ENCODE measurements at regions not wholly inside any gene's neighbourhood (a gene's known extent, or its start where the extent isn't known, plus 50 kb on each side); places are given as distances from the start of the nearest gene placed in this dataset.
"Not testable (repeated sequence)": the region's sequence is repeated elsewhere in the genome, so short reads cannot be mapped to it uniquely, and the experiment has no call there.

DNA sequence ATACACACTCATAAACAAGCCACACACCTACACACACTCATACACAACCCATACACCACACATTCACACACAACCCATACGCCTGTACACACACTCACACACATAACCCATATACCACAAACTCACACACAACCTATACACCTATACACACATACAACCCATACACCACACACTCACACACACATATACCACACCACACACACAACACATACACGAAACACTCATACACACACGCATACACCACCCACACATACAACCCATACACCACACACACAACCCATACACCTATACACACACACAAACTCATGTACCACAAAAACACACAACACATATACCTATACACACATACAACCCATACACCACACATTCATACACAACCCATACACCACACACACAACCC, 164.3 kb downstream of the TMEM121 start:
- no peak overlapping the region for H3K27ac Mint-ChIP-seq
- H3K4me1 ChIP-seq (ENCODE audit: insufficient read depth, low read length): no peaks in the 10 kb centered on the region
- ChIA-PET CTCF (no interaction called here), POLR2A (no interaction called here)
- ATAC-seq (ENCODE audit: poor library complexity) (no peak), DNase-seq (no peak)
- no peaks in the 10 kb centered on the region for H3K27me3 ChIP-seq (ENCODE audit: control insufficient read depth in 1 of 2, insufficient read depth in 2 of 2, low read length in 2 of 2)
- no peaks in the 10 kb centered on the region for H3K4me1 Mint-ChIP-seq (ENCODE audit: low read depth)
- H3K27ac ChIP-seq (ENCODE audit: low read depth in 1 of 2, low read length in 2 of 2): no peak overlapping the region
- H3K36me3 Mint-ChIP-seq (ENCODE audit: low read depth): no peaks in the 10 kb centered on the region
- H3K36me3 ChIP-seq (ENCODE audit: insufficient read depth, low read length): no peaks in the 10 kb centered on the region
- H3K9me3 Mint-ChIP-seq: no peaks in the 10 kb centered on the region
- intact Hi-C loops (cut with DNase I, micrococcal nuclease): loop anchor here in 1 of 2 experiments (2.0 kb wide), 1 partner anchor 122 kb away; no protein-coding TSS in a partner anchor
- no peaks in the 10 kb centered on the region for H3K27me3 Mint-ChIP-seq
- no peak overlapping the region for H3K4me3 Mint-ChIP-seq
- no peaks in the 10 kb centered on the region for H3K9me3 ChIP-seq (ENCODE audit: control insufficient read depth in 1 of 2, insufficient read depth in 1 of 2, low read length in 2 of 2)
- TF ChIP-seq, protein P1, sequence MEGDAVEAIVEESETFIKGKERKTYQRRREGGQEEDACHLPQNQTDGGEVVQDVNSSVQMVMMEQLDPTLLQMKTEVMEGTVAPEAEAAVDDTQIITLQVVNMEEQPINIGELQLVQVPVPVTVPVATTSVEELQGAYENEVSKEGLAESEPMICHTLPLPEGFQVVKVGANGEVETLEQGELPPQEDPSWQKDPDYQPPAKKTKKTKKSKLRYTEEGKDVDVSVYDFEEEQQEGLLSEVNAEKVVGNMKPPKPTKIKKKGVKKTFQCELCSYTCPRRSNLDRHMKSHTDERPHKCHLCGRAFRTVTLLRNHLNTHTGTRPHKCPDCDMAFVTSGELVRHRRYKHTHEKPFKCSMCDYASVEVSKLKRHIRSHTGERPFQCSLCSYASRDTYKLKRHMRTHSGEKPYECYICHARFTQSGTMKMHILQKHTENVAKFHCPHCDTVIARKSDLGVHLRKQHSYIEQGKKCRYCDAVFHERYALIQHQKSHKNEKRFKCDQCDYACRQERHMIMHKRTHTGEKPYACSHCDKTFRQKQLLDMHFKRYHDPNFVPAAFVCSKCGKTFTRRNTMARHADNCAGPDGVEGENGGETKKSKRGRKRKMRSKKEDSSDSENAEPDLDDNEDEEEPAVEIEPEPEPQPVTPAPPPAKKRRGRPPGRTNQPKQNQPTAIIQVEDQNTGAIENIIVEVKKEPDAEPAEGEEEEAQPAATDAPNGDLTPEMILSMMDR (IDR thresholded peaks at IDR 0.05): no peak
- H3K4me3 ChIP-seq (ENCODE audit: low read length): no peak overlapping the region

DNA sequence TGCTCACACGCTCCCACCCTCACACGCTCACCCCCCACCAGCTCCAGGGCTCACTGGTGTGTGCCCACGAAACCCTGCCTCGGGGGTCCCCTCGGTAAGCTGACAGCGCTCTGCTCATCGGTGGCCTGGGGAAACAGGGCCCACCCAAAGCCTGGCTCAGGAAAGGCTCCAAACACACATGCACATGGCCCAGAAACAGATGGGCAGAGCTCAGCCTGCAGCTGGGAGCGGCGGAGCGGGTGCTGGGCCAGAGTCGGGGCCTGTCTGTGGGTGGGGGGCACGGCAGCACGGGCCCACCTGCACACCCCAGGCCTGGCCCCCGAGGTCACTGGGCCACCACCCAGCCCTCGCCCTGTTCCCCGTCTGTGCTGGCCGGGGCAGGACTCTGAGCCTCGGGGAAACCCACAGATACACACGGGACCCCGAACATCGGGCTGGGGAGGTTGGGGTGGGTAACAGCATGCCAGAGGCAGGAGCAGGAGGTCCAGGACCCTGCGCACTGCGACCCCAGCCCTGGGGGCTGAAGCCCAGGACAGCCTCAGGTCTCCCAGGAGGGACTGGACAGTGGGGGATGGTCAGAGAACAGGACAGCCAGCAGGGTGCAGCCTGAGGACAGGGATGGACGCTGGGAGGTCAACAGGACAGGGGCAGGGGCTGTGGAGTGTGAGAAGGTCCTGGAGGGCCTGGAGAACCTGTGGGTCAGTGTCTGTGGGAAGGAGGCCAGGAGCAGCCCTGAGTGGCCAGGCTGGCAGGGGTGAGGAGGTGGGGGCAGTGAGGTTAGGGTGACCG, 165.1 kb downstream of the TMEM121 start:
- H3K4me3 ChIP-seq (ENCODE audit: low read length); H3K4me1 ChIP-seq (ENCODE audit: insufficient read depth, low read length); H3K9me3 ChIP-seq (ENCODE audit: control insufficient read depth in 1 of 2, insufficient read depth in 1 of 2, low read length in 2 of 2); H3K4me3 Mint-ChIP-seq; H3K4me1 Mint-ChIP-seq (ENCODE audit: low read depth); ATAC-seq (ENCODE audit: poor library complexity); CTCF ChIA-PET; POLR2A ChIA-PET; H3K27me3 ChIP-seq (ENCODE audit: control insufficient read depth in 1 of 2, insufficient read depth in 2 of 2, low read length in 2 of 2); H3K27me3 Mint-ChIP-seq; DNase-seq; H3K36me3 ChIP-seq (ENCODE audit: insufficient read depth, low read length); H3K9me3 Mint-ChIP-seq; H3K27ac ChIP-seq (ENCODE audit: low read depth in 1 of 2, low read length in 2 of 2); H3K27ac Mint-ChIP-seq; H3K36me3 Mint-ChIP-seq (ENCODE audit: low read depth): not testable (repeated sequence)
- intact Hi-C loops (cut with DNase I, micrococcal nuclease): loop anchor here in 1 of 2 experiments (2.0 kb wide), 1 partner anchor 123 kb away; no protein-coding TSS in a partner anchor

DNA sequence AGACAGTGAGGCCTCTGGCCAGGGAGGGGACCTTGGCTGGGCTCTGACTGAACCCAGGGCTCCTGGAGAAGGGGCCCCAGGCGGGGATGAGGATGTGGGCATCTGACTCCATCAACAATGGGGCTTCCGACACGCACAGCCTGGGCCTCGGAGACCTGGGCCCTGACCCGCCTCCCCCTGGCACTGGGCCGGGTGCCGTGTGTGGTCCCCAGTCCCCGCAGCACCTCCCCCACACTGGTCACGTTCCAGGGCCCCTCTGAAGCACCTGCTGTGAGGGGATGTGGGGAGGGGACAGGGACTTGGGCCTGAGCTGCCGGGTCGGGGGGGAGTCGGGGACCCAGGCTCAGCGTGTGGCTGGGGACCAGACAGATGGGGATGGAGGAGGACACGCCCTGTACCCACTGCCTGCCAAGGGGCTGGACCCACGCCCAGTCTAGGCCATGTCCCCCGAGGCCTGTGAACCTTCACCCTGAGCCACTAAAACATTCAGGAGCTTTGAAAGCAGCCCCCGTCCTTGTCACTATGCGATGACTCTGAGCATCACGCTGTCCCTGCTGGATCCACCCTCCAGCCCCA, 165.8 kb downstream of the TMEM121 start:
- H3K27me3 Mint-ChIP-seq; H3K4me1 ChIP-seq (ENCODE audit: insufficient read depth, low read length); H3K36me3 Mint-ChIP-seq (ENCODE audit: low read depth); H3K27ac Mint-ChIP-seq; H3K27ac ChIP-seq (ENCODE audit: low read depth in 1 of 2, low read length in 2 of 2); H3K36me3 ChIP-seq (ENCODE audit: insufficient read depth, low read length); H3K4me3 Mint-ChIP-seq; POLR2A ChIA-PET; DNase-seq; H3K4me3 ChIP-seq (ENCODE audit: low read length); H3K9me3 Mint-ChIP-seq; H3K27me3 ChIP-seq (ENCODE audit: control insufficient read depth in 1 of 2, insufficient read depth in 2 of 2, low read length in 2 of 2); intact Hi-C loops (cut with DNase I, micrococcal nuclease); ATAC-seq (ENCODE audit: poor library complexity); H3K9me3 ChIP-seq (ENCODE audit: control insufficient read depth in 1 of 2, insufficient read depth in 1 of 2, low read length in 2 of 2); CTCF ChIA-PET; H3K4me1 Mint-ChIP-seq (ENCODE audit: low read depth): not testable (repeated sequence)

DNA sequence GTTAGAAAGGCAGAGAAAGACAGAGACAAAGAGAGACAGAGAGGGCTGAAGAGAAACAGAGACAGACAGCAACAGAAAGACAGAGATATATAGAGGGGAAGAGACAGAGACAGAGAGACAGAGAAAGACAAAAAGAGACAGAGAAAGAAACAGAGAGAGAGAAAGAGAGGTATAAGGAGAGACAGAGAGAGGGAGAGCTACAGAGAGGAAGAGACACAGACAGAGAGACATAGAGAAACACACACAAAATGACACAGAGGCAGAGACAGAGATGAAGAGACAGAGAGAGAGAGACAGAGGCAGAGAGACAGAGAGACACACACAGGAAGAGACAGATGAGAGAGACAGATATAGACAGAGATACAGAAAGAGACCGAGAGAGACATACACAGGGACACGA, 168.6 kb downstream of the TMEM121 start:
- Histone ChIP-seq H3K4me3 (ENCODE audit: low read length) (no peak overlapping the region), H3K9me3 (ENCODE audit: control insufficient read depth in 1 of 2, insufficient read depth in 1 of 2, low read length in 2 of 2) (no peaks in the 10 kb centered on the region), H3K36me3 (ENCODE audit: insufficient read depth, low read length) (no peaks in the 10 kb centered on the region), H3K27ac (ENCODE audit: low read depth in 1 of 2, low read length in 2 of 2) (no peak overlapping the region), H3K27me3 (ENCODE audit: control insufficient read depth in 1 of 2, insufficient read depth in 2 of 2, low read length in 2 of 2) (no peaks in the 10 kb centered on the region), H3K4me1 (ENCODE audit: insufficient read depth, low read length) (no peaks in the 10 kb centered on the region)
- Mint-ChIP-seq H3K9me3 (no peaks in the 10 kb centered on the region), H3K4me1 (ENCODE audit: low read depth) (no peaks in the 10 kb centered on the region), H3K27me3 (no peaks in the 10 kb centered on the region), H3K36me3 (ENCODE audit: low read depth) (no peaks in the 10 kb centered on the region), H3K4me3 (no peak overlapping the region), H3K27ac (no peak overlapping the region)
- TF ChIP-seq, protein P1 (IDR thresholded peaks at IDR 0.05): no peak
- intact Hi-C loops (cut with DNase I, micrococcal nuclease): no loop called here
- ChIA-PET CTCF (no interaction called here), POLR2A (no interaction called here)
- ATAC-seq (ENCODE audit: poor library complexity) (no peak), DNase-seq (no peak)

DNA sequence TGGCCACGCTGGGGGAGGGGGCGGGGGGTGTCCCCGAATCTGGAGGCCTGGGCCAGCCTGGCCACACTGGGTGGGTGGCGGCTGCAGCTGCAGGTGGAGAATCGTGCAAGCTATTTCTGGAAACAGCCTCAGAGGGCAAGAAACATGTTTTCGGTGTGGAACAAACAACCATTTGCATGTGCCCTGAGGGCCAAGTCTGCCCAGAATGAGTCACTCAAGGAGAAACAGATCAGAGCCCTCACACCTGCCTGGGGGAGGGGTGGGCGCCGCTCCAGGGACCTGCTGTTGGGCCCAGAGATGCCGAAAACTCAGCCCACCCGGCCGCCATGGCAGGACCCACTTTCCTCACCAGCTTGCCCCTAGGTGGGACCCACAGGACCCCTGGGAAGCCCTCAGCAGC, 170.0 kb downstream of the TMEM121 start:
- H3K27me3 Mint-ChIP-seq; H3K4me1 Mint-ChIP-seq (ENCODE audit: low read depth); POLR2A ChIA-PET; ATAC-seq (ENCODE audit: poor library complexity); H3K4me3 Mint-ChIP-seq; intact Hi-C loops (cut with DNase I, micrococcal nuclease); H3K9me3 Mint-ChIP-seq; H3K27me3 ChIP-seq (ENCODE audit: control insufficient read depth in 1 of 2, insufficient read depth in 2 of 2, low read length in 2 of 2); H3K36me3 Mint-ChIP-seq (ENCODE audit: low read depth); H3K27ac Mint-ChIP-seq; H3K4me3 ChIP-seq (ENCODE audit: low read length); H3K36me3 ChIP-seq (ENCODE audit: insufficient read depth, low read length); DNase-seq; H3K4me1 ChIP-seq (ENCODE audit: insufficient read depth, low read length); H3K9me3 ChIP-seq (ENCODE audit: control insufficient read depth in 1 of 2, insufficient read depth in 1 of 2, low read length in 2 of 2); H3K27ac ChIP-seq (ENCODE audit: low read depth in 1 of 2, low read length in 2 of 2); CTCF ChIA-PET: not testable (repeated sequence)

DNA sequence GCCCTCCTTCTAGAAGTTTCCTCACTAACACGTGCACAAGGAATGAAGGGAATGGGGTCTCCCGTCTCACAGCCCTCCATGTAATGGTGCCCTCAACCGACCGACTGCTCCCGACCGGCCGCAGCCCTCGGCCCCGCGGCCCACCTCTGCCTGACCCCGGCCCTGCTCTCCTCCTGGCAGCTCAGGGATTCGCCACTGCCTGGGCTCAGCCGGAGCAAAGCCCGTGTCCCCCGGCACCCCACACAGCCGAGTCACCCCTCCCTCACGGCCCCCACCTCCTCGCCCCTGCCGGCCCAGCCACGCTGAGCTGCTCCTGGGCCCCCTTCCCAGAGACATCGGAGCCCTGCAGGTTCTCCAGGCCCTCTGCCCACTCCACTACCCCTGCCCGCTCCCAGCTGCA, 171.0 kb downstream of the TMEM121 start:
- H3K36me3 ChIP-seq (ENCODE audit: insufficient read depth, low read length); CTCF ChIA-PET; H3K27me3 Mint-ChIP-seq: not testable (repeated sequence)

More for the DNA sequence above, 171.0 kb downstream of the TMEM121 start:
- H3K27ac Mint-ChIP-seq; ATAC-seq (ENCODE audit: poor library complexity); H3K4me3 ChIP-seq (ENCODE audit: low read length); H3K27me3 ChIP-seq (ENCODE audit: control insufficient read depth in 1 of 2, insufficient read depth in 2 of 2, low read length in 2 of 2); DNase-seq; H3K27ac ChIP-seq (ENCODE audit: low read depth in 1 of 2, low read length in 2 of 2); POLR2A ChIA-PET; H3K9me3 ChIP-seq (ENCODE audit: control insufficient read depth in 1 of 2, insufficient read depth in 1 of 2, low read length in 2 of 2); H3K36me3 Mint-ChIP-seq (ENCODE audit: low read depth); H3K4me3 Mint-ChIP-seq; H3K4me1 ChIP-seq (ENCODE audit: insufficient read depth, low read length); H3K9me3 Mint-ChIP-seq; H3K4me1 Mint-ChIP-seq (ENCODE audit: low read depth); intact Hi-C loops (cut with DNase I, micrococcal nuclease): not testable (repeated sequence)

Measured in CD4-positive, alpha-beta T cell (primary cell).